ENCODE measurements at regions not wholly inside any gene's neighbourhood (a gene's known extent, or its start where the extent isn't known, plus 50 kb on each side); places are given as distances from the start of the nearest gene placed in this dataset.

- DNase-seq = no peak
- Mint-ChIP-seq H3K9me3 (ENCODE audit: low read depth, unreplicated experiment) (no peaks in the 10 kb centered on the region), H3K27me3 (ENCODE audit: unreplicated experiment) (no peaks in the 10 kb centered on the region), H3K4me1 (ENCODE audit: low read depth, unreplicated experiment) (no peaks in the 10 kb centered on the region), H3K36me3 (ENCODE audit: insufficient read depth, unreplicated experiment) (no peaks in the 10 kb centered on the region), H3K4me3 (ENCODE audit: low read depth, unreplicated experiment) (no peak overlapping the region), H3K27ac (ENCODE audit: unreplicated experiment) (no peak overlapping the region)
- intact Hi-C loops (cut with micrococcal nuclease; ENCODE audit: unreplicated experiment) = no loop called here
- CTCF ChIA-PET = no interaction called here
- BruUV-seq (replicated peaks) = no TSS peak
- no peak for TF ChIP-seq CTCF (IDR thresholded peaks at IDR 0.05; ENCODE audit: unreplicated experiment)
Measured at GRCh38 chr3:5270666-5271371, 83.3 kb downstream of the EDEM1 start.

- no peak for TF ChIP-seq CTCF (IDR thresholded peaks at IDR 0.05; ENCODE audit: unreplicated experiment)
- CTCF ChIA-PET = no interaction called here
- intact Hi-C loops (cut with micrococcal nuclease; ENCODE audit: unreplicated experiment) = no loop called here
- Mint-ChIP-seq H3K27me3 (ENCODE audit: unreplicated experiment) (no peaks in the 10 kb centered on the region), H3K4me1 (ENCODE audit: low read depth, unreplicated experiment) (no peaks in the 10 kb centered on the region), H3K36me3 (ENCODE audit: insufficient read depth, unreplicated experiment) (no peaks in the 10 kb centered on the region), H3K4me3 (ENCODE audit: low read depth, unreplicated experiment) (no peak overlapping the region), H3K9me3 (ENCODE audit: low read depth, unreplicated experiment) (no peaks in the 10 kb centered on the region), H3K27ac (ENCODE audit: unreplicated experiment) (no peak overlapping the region)
- no TSS peak for BruUV-seq (replicated peaks)
- DNase-seq = no peak
Measured at GRCh38 chr3:5271372-5271683, 83.8 kb downstream of the EDEM1 start.

GRCh38 chr3:5272387-5272786 is 84.9 kb downstream of the EDEM1 start:
- no peaks in the 10 kb centered on the region for H3K36me3 Mint-ChIP-seq (ENCODE audit: insufficient read depth, unreplicated experiment)
- H3K9me3 Mint-ChIP-seq (ENCODE audit: low read depth, unreplicated experiment) = no peaks in the 10 kb centered on the region
- H3K4me1 Mint-ChIP-seq (ENCODE audit: low read depth, unreplicated experiment) = no peaks in the 10 kb centered on the region
- TF ChIP-seq CTCF (IDR thresholded peaks at IDR 0.05; ENCODE audit: unreplicated experiment) = no peak
- DNase-seq = no peak
- no peaks in the 10 kb centered on the region for H3K27me3 Mint-ChIP-seq (ENCODE audit: unreplicated experiment)
- intact Hi-C loops (cut with micrococcal nuclease; ENCODE audit: unreplicated experiment) = no loop called here
- CTCF ChIA-PET = no interaction called here
- BruUV-seq (replicated peaks) = no TSS peak
- H3K27ac Mint-ChIP-seq (ENCODE audit: unreplicated experiment) = no peak overlapping the region
- H3K4me3 Mint-ChIP-seq (ENCODE audit: low read depth, unreplicated experiment) = no peak overlapping the region

- no TSS peak for BruUV-seq (replicated peaks)
- no peaks in the 10 kb centered on the region for H3K36me3 Mint-ChIP-seq (ENCODE audit: insufficient read depth, unreplicated experiment)
- no peak overlapping the region for H3K4me3 Mint-ChIP-seq (ENCODE audit: low read depth, unreplicated experiment)
- no peaks in the 10 kb centered on the region for H3K9me3 Mint-ChIP-seq (ENCODE audit: low read depth, unreplicated experiment)
- no peak for TF ChIP-seq CTCF (IDR thresholded peaks at IDR 0.05; ENCODE audit: unreplicated experiment)
- H3K27ac Mint-ChIP-seq (ENCODE audit: unreplicated experiment) = no peak overlapping the region
- H3K4me1 Mint-ChIP-seq (ENCODE audit: low read depth, unreplicated experiment) = no peaks in the 10 kb centered on the region
- CTCF ChIA-PET = no interaction called here
- no peak for DNase-seq
- no peaks in the 10 kb centered on the region for H3K27me3 Mint-ChIP-seq (ENCODE audit: unreplicated experiment)
- intact Hi-C loops (cut with micrococcal nuclease; ENCODE audit: unreplicated experiment) = no loop called here
Measured at GRCh38 chr3:5274091-5274490, 86.6 kb downstream of the EDEM1 start.

All from Calu3 (cell line).